ENCODE measurements at regions not wholly inside any gene's neighbourhood (a gene's known extent, or its start where the extent isn't known, plus 50 kb on each side); places are given as distances from the start of the nearest gene placed in this dataset.

GRCh38 chr12:25328072-25328712 lies 77.5 kb upstream of the KRAS start (continued):
- TF ChIP-seq ZNF398 (CRISPR knock-in tag; IDR thresholded peaks at IDR 0.05), result no peak
- TF ChIP-seq ZNF766 (CRISPR knock-in tag; conservative IDR thresholded peaks at IDR 0.05), result no peak
- no peak for TF ChIP-seq RBM15 (IDR thresholded peaks at IDR 0.05; ENCODE audit: insufficient read depth, low read length)
- no peak for TF ChIP-seq ARID3A (IDR thresholded peaks at IDR 0.05; ENCODE audit: borderline replicate concordance, low read depth, low read length)
- TF ChIP-seq ZNF384 (IDR thresholded peaks at IDR 0.05; ENCODE audit: low read depth, low read length), result no peak
- TF ChIP-seq MAFK (IDR thresholded peaks at IDR 0.05; ENCODE audit: low read length), result no peak
- TF ChIP-seq TEAD4 (IDR thresholded peaks at IDR 0.05; ENCODE audit: low read length), result no peak
- no peak for TF ChIP-seq TEAD4 (CRISPR knock-in tag; IDR thresholded peaks at IDR 0.05; ENCODE audit: borderline replicate concordance)
- no peak for TF ChIP-seq PBX2 (CRISPR knock-in tag; IDR thresholded peaks at IDR 0.05; ENCODE audit: low read depth)
- peak; percentile 45 for TF ChIP-seq PBX2 (tag; conservative IDR thresholded peaks at IDR 0.05; ENCODE audit: low read depth)
- TF ChIP-seq TCFL5 (CRISPR knock-in tag; conservative IDR thresholded peaks at IDR 0.05), result no peak
- no peak for TF ChIP-seq ERF (CRISPR knock-in tag; IDR thresholded peaks at IDR 0.05)
